ENCODE measurements at regions not wholly inside any gene's neighbourhood (a gene's known extent, or its start where the extent isn't known, plus 50 kb on each side); places are given as distances from the start of the nearest gene placed in this dataset.
A peak's percentile ranks its signal among the peaks of the same experiment; 100 is the strongest.

DNA sequence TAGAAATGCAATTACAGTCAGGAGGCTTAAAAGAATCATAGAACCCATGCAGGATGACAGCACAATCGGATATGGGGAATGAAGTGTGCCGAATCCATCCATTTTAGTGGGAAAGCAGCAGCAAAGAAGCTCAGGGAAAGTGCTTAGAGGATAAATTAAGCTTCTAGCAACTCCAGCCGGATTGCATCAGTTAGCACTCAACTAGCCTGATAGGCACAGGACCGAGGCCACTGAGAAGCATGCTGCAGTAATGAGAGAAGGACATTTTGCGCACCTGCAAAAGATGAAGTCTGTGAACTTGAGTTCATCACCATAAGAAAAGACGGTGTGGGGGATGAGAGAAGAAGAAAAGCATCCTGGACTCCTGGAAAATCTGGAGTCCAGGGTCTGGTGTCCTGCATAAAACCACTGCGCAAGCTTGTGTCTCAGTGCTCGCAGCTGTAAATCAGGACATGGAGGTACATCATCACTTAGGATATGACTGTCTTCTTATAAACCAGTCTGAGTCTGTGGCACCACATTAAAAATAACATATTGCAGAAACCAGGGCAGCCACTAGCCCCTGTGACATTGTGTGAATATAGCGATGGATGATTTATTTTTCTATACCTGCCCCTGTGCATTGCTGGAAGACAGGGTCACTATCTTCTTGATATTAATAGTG, 665.5 kb upstream of the SOX11 start:
- no peak for FAIRE-seq

DNA sequence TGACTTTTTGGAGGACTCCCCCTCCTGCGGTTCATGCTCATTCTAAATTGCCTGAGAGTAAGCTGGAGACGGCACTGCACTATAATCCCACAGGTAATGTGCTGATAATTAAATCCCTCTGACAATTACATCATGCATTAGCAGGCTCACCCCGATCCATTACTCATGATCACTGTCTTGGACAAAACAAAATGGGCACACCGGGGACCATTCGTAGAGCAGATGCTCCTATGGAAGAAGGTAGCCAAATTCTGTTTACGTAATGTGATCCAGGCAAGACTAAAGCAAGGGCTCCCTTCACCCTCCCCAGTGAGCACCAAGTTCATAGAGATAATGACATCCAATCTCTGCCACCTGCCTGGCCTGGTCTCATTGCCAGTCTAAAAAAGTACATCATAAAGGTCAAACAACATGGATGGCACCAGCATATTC, 657.1 kb upstream of the SOX11 start:
- no peak for FAIRE-seq

DNA sequence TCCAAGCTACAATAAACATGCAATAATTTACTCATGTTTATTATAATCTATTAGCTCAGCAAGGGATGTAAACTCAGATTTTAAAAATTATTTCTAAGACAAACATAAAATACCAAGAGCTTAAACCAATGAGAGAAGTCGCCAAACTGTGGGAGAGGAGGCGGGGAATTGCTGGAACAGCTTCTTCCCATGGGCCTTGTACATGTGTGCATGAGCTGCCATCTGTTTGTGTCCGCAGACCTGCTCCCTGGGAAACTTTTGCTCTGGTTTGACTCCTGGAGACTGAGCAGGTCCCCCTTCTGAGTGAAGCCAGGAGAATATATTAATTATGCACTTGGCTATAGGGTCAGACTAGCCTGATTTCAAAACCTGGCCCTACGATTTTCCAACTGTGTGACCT, 655.9 kb upstream of the SOX11 start:
- no peak for FAIRE-seq

DNA sequence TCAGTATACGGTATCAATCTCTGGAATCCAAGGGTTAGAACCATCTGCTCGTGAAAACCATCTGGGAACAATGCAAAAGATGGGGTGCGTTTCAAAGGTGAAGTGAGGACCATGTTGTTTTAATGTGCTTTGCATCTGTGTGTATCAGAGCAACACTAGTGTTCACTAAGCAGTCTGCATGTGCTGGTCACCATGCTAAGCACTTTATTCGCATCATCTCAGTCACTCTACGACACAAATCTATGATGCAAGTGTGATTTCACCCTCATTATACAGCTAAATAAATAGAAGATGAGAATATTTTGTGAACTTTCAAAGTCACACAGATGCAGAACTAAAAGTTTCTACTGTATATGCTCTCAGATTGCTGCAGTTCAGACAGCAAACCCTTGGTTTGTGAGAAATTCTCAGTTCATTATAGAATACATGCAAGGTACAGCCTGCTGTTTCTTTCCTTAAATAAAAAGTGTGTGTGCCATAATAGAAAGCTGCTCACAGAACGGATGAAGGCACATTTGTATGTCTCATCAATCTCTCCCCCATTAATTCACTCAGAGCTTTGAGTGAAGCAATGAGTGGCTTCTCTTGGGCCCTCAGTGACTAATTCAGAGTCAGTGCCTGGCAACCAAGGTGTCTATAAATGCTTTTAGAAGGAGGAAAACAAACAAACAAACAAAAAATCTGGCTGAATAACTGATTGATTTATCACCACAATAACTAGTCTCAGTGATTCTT, 652.8 kb upstream of the SOX11 start:
- no peak for FAIRE-seq

DNA sequence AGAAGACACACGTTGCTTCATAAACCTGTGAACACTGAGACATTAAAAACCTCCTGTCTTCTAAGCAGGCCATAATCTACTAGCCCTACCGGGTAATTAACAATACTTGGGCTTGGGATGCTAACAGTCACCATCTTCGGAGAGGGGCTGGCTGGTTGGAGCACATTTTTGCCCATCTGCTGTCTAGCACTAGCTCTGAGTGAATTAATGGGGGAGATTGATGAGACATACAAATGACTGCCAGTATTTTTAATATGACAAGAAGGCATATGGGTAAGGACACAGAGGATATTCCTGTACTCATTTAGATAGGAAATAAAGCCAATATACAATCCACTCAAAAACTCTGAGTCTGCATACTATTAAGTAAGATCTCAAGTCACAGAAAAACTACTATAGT, 651.6 kb upstream of the SOX11 start:
- FAIRE-seq: no peak

DNA sequence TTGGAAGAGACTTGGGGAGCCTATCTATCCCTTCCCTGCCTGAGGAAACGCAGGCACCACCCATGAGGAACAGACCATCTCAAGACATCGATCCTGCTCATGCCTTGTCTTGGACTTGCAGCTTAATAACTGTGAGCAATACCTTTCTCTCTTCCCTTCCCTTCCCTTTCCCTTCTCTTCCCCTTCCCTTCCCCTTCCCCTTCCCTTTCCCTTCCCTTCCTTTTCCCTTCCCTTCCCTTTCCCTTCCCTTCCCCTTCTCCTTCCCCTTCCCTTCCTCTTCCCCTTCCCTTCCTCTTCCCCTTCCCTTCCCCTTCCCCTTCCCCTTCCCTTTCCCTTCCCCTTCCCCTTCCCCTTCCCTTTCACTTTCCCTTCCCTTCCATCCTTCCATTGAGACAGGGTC, 650.7 kb upstream of the SOX11 start:
- FAIRE-seq: no peak

DNA sequence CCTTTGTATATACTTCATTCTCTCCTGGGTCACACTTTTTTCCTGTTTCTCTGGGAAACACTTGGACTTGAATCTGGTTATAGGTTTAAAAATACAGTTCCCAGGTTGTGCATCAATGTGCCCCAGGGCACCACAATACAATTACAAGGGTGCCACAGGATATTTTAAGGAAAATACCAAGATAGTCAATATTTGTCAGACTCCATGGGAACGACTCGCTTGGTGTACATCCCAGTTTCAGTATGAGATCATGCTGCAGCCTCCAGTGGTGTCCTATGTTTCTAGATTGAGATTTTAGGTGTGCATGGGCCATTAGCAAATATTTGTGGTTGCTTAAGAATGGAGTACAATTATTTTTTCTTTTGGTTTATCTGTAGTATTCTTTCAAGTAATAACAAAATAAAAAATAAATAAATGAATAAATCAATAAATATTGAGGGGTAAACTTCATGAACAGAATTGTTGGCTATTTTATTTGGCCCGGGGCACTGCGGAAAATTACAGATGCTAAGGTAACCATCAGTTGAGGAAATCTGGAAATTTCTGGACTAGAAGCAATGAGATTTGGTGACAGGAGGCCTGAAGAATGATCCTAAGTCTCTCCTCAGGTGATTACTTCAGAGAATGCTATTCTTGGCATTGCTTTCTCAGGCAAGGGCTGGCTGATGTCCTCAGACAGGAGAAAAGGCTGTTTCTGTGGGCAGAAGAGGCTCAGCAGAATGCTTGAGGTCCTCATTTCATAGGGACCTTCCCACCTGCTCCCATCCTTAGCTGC, 649.3 kb upstream of the SOX11 start:
- no peak for FAIRE-seq

DNA sequence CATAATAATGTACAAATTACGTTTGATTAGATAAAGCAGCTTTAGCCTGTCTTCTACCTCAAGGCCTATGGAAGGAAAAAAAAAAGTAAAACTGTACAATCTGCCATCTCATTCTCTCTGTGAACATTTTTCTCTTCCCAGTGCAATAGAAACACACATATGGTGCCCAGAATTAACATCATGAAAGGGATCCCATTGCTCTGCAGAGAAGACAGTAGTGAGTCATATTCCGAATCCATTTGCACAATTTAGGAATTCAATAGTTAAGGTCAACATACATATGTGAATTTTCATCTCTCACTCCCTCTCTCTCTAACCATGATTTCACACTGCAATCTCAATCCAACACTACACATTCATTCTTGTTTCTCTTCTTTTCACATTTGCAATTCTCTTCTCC, 640.9 kb upstream of the SOX11 start:
- FAIRE-seq: no peak

DNA sequence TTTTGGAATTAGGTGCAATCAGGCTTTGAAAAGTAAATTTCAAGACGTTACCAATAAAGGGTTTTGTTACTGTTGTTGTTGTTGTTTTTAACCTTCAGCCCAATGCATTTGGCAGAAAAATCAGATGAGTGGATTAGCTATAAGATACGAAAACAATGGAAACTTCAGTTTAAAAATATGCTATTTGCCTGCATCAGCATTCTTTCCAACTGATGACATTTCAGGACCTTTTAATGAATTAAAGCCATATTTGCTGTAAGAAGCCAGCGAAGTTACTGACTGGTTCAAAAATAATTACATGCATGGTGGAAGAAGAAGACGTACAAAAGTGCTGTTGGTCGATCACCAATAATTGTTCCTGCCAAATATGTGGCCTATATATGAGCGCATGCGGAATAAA, 639.3 kb upstream of the SOX11 start:
- FAIRE-seq: no peak

DNA sequence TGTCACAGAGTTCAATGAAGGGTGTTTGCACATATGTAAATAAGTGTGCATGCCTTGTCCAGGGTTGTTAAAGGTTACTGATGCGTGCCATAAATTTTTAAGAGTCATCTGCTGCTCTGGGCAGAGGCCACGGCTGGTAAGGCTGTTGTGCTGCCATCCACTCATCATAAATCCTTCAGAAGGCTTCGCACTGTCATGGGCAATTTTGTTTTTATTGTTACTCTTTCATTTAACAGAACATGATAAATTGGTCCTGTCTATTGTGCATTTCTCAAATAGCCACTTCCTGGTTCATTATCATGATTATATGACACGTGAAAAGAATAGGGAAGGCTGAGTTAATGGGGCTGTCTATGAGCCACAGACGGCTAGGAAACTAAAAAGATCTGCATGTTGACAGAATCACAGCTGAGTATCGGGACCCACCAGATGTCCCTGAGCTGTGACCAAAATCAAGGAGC, 634.3 kb upstream of the SOX11 start:
- no peak for FAIRE-seq

DNA sequence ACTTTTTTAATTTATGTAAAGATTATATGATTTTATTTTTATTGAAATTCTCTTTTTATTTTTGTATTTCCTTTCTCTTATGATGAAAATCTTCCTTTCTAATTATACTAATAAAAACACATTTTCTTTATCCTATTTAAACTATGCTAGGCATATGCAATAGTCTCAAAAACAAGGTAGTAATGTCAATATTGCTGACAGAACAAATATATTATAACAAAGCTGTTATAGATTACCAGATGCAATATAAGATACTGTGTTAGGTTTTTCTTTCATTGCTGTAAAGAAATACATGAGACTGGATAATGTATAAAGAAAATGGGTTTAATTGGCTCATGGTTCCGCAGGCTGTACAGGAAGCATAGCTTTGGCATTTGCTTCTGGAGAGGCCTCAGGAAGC, 631.2 kb upstream of the SOX11 start:
- peak; percentile 61 for FAIRE-seq

DNA sequence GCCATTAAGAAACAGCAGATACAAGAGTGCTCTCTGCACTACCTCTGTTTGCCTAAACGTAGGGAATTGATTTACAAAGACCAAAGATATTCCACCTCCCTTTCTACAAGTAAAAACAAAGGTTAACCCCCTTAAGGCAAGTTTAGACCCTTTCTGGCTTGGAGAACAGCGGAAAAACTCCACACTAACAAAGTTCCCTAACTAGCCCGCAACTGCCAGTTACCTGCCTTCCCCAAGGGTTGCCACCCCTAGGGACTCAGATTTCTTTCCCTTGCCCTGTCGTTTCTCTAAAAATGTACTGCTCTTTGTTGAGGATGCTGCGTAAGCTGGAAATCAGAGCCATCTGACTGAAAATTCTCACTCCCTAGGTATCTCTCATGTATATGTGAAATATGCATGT, 627.5 kb upstream of the SOX11 start:
- FAIRE-seq: no peak

DNA sequence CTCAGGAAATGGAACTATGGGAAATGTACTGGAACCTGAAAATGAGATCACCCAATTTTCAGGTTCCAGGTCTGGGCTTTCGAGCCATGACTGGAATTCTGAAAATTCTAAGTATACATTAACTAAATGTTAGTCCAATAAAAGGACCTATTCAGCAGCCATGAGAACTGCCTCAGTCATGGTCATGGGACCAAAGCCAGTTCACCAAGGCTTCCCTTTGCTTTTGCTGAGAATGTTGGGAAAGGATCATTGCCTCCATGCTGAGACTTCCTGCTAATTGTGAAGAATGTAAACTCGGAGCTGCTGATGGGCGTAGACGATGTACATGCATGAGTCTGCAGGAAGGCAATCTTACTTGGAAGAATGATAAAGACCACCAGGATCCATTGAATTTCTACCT, 624.4 kb upstream of the SOX11 start:
- no peak for FAIRE-seq

DNA sequence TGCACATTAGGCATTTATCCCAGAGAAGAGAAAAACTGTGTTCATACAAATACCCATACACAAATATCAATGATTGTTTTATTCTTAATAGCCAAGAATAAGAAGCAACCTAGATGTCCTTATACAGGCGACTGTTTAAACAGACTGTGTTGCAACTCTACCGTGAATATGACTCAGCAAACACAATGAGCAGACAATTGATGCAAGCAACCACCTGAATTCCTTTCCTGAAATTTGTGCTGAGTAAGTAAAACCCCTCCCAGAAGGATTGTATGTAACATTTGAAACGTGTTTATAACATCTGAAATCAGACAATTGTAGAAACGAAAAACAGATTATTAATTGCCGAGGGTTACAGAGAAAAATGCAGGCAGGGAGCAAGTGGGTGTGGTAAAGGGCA, 621.9 kb upstream of the SOX11 start:
- no peak for FAIRE-seq

DNA sequence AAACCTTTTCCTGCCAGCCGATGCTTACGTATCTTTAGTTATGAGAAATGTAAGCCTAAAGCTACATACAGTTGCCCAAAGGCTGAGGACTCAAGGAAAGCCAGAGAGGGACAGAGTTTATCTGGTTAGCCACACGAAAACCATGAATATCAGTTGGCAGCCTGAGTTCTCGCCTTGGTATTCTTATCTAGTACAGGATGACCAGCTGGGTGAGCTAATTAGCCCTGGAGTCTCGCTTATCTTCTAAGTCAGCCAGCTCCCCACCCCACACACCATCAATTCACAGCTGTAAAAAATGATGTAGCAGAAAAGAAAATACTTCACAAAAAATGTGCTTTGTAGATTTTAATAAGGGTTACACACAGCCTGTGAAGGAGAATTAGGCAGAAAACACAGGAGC, 617.5 kb upstream of the SOX11 start:
- no peak for FAIRE-seq

DNA sequence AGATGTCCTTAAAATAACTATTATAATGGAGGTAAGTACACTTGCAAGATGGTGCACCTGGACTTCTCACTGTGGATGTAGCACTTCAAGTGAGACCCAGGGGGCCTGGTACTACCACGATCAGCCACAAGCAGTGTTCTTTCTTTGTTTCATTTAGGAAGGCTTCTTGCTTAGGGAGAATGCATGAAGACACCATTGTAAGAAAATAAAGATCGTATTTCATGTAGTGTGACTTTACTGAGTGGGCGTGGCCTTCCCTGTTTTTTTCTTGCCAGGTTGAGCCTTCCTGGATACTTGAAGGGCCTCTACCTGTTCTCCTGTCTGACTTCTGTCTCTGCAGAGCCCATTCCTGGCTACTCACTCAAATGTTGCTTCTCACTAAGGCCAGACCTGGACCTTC, 615.6 kb upstream of the SOX11 start:
- no peak for FAIRE-seq

DNA sequence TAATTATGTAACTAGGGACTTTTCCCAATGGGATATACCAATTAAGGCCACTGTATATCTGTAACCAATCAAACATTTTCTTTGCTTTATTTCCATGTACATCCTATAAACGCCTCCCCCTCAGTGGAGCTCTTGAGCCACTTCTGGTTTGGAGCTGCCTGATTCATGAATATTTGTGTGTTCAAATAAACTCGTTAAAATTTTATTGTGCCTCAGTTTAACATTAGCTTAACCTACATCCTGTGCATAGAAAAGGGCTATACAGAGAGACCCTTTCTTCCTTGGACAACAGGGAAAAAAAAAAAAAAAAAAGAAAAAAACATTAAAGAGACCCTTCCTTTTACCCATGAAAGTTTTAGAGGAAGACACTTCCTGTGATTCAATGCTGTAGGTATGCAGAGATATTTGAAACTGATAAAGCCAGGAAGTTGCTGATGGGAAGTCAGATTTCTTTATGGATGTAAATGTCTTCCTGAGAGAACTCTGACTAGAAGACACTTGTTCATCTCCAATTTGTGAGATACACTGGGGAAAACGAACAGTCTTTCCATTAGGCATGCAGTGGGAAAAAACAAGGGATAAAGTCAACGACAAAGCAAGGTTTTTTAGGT, 614.6 kb upstream of the SOX11 start:
- FAIRE-seq: no peak

DNA sequence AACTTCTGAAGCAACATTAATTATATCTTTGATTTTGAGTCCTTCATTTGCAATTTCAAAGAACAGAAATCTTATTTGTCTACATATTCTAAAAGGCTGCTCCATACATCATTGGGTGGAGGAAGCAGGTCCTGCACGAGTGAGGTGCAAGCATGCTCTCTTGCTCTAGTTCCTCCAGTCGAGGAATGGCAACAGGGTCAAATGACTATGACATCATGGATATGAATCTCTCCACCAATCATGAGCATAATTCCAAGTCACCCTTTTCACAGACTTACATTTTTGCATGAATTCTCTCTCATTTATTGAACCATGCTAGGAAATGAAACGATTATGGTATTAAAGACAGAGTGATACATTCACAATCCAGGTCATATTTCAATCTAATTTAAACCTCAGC, 608.8 kb upstream of the SOX11 start:
- FAIRE-seq: no peak

DNA sequence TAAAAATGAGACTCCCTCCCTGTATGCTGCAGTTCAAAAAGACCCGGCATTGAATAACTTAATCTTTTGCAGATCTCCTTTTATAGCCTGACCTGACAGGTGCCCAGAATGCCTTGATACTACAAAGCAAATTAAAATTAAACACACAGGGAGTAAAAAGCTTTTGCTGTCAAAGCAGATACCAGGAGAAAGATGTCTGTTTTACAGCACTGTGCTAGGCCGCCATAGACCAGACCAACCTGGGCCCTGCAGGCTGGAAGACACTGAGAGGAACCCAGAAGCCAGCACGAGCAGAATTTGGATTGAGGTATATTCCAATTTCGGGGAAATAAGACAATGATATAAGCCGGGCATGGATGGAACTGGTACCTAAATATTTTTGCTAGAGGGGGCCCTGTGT, 602.8 kb upstream of the SOX11 start:
- no peak for FAIRE-seq

DNA sequence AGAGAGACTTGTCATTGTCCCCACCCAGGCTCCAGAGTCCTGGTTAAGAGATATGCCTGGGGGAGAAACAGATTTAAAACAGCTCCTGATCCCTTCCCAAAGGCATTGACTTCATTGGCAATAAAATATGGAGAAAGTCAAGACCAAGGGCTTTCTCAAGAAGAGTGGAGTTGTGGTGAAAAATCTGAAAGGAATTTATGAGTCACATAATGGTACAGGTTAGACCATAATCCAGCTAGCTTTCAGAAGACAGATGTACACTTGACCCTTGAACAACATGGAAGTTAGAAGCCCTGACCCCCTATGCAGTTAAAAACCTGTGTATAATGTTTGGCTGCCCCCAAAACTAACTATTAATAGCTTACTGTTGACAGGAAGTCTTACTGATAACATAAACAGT, 599.1 kb upstream of the SOX11 start:
- no peak for FAIRE-seq

DNA sequence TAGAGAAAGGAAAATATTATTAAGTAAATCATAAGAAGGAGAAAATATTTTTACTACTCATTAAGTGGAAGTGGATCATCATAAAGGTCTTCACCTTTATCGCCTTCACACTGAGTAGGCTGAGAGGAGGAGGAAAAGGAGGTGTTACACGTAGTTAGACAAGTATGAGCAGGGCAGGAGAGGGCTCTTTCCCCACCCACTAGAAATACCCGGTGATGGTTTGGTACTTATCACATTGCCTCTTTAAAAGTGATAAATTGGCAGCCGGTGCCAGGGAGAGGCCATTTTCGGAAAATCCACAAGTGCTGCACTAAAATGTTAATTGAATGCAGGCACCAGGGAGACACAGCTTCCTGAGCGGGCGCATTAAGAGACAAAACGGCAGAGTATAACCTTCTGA, 598.7 kb upstream of the SOX11 start:
- FAIRE-seq: no peak

DNA sequence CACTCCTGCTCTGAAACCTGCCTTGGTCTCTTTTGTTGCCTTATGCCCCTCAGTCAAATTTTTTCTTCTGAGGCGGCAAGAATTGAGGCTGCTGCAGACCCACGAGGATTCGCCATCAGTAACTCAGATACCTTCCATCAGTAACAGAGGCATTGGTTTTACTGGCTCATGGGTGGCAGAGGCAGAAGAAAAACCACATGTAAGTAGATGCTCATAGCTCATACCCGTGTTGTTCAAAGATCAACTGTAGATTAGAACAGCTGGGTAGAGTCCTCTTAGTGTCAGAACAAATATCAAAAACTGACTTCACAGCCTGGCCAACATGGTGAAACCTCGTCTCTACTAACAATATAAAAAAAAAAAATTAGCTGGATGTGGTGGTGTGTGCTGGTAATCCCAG, 598.0 kb upstream of the SOX11 start:
- FAIRE-seq: no peak

DNA sequence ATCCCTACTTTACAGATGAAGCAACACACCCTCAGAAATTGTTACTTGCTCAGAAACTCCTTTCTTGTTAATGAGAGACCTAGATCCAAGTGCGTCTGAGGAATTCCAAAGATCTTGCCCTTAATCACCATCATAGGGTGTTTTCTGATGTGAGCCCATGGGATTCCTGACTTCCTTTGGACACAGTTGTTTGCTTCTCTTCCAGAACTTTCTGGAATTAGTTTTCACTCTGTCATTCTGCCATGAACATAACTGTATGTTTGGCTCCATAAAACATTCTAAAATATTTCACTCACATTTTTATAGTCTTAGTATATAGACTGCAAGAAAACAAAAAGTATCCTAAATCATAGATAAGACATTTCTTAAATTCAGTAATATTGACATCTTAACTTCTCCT, 593.9 kb upstream of the SOX11 start:
- no peak for FAIRE-seq

DNA sequence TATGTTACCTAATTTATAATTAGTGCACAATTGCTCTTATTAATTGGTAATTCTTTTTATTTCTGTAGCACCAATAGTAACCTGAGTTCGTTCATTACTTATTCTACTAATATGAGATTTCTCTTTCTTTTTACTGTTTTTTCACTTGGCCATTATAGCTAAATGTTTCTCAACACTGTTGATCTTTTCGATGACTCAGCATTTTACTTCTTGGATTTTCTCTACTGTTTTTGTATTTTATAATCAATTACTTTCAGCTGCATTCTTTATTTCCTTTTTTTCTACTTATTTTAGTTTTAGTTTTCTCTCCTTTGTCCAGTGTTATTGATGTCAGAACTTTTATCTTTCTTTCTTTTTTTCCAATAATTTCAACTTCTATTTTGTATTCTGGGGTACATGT, 589.4 kb upstream of the SOX11 start:
- no peak for FAIRE-seq

Measured in TTC549 (cell line).